NCI-H2081 treated with DMSO at 0.1 percent for 48 hours (cell line): ENCODE measurements at regions not wholly inside any gene's neighbourhood (a gene's known extent, or its start where the extent isn't known, plus 50 kb on each side); places are given as distances from the start of the nearest gene placed in this dataset.
"Not testable (repeated sequence)": the region's sequence is repeated elsewhere in the genome, so short reads cannot be mapped to it uniquely, and the experiment has no call there.

Source experiments
- DNase-seq: peaks from one replicate; lab custom pipeline; 2025; lab: John Stamatoyannopoulos, UW

- not testable (repeated sequence) for DNase-seq
These were observed 125.1 kb downstream of the MYCN start for GRCh38 chr2:16065272-16066069.

GRCh38 chr2:16064745-16065144, 124.4 kb downstream of the MYCN start:
- DNase-seq = no peak

- DNase-seq = no peak
These were observed 123.7 kb downstream of the MYCN start for GRCh38 chr2:16063955-16064633.

- DNase-seq = no peak
These were observed 123.0 kb downstream of the MYCN start for GRCh38 chr2:16063251-16063850.

GRCh38 chr2:16062471-16063250, 122.3 kb downstream of the MYCN start:
- DNase-seq = no peak

GRCh38 chr2:16061441-16062217, 121.3 kb downstream of the MYCN start:
- DNase-seq = no peak

GRCh38 chr2:16060936-16061338, 120.6 kb downstream of the MYCN start:
- no peak for DNase-seq

- no peak for DNase-seq
These were observed 120.0 kb downstream of the MYCN start for GRCh38 chr2:16060125-16060935.

GRCh38 chr2:16059393-16060016, 119.2 kb downstream of the MYCN start:
- DNase-seq = no peak

GRCh38 chr2:16058747-16059358, 118.5 kb downstream of the MYCN start:
- no peak for DNase-seq

GRCh38 chr2:16058256-16058655, 117.9 kb downstream of the MYCN start:
- DNase-seq = no peak

- DNase-seq = no peak
These were observed 117.3 kb downstream of the MYCN start for GRCh38 chr2:16057661-16058060.

- no peak for DNase-seq
These were observed 115.7 kb downstream of the MYCN start for GRCh38 chr2:16055848-16056580.

GRCh38 chr2:16053437-16054257, 113.3 kb downstream of the MYCN start:
- no peak for DNase-seq

- not testable (repeated sequence) for DNase-seq
These were observed 112.3 kb downstream of the MYCN start for GRCh38 chr2:16052571-16053052.

- DNase-seq = no peak
These were observed 111.7 kb downstream of the MYCN start for GRCh38 chr2:16051841-16052564.

GRCh38 chr2:16050908-16051489, 110.6 kb downstream of the MYCN start:
- no peak for DNase-seq
